ENCODE measurements at regions not wholly inside any gene's neighbourhood (a gene's known extent, or its start where the extent isn't known, plus 50 kb on each side); places are given as distances from the start of the nearest gene placed in this dataset.

GRCh38 chr2:187274146-187274545 lies 173.9 kb downstream of the CALCRL start:
- DNase-seq = no peak

- DNase-seq = no peak
Observed at GRCh38 chr2:187272255-187272654, 175.8 kb downstream of the CALCRL start.

- no peak for DNase-seq
Observed at GRCh38 chr2:187271825-187272224, 176.2 kb downstream of the CALCRL start.

- DNase-seq = no peak
Observed at GRCh38 chr2:187266645-187267044, 181.4 kb downstream of the CALCRL start.

- DNase-seq = no peak
Observed at GRCh38 chr2:187266147-187266546, 181.9 kb downstream of the CALCRL start.

GRCh38 chr2:187264612-187265011 lies 183.4 kb downstream of the CALCRL start:
- no peak for DNase-seq

GRCh38 chr2:187263675-187264560 lies 184.1 kb downstream of the CALCRL start:
- DNase-seq = no peak

GRCh38 chr2:187261705-187262104 lies 186.3 kb downstream of the CALCRL start:
- no peak for DNase-seq

- DNase-seq = no peak
Observed at GRCh38 chr2:187252063-187252462, 196.0 kb downstream of the CALCRL start.

- DNase-seq = no peak
Observed at GRCh38 chr2:187250137-187250536, 197.9 kb downstream of the CALCRL start.

GRCh38 chr2:187233811-187234210 lies 214.2 kb downstream of the CALCRL start:
- DNase-seq = no peak

GRCh38 chr2:187232749-187233148 lies 215.3 kb downstream of the CALCRL start:
- no peak for DNase-seq

- no peak for DNase-seq
Observed at GRCh38 chr2:187230088-187230487, 218.0 kb downstream of the CALCRL start.

- DNase-seq = no peak
Observed at GRCh38 chr2:187228986-187229385, 219.1 kb downstream of the CALCRL start.

- no peak for DNase-seq
Observed at GRCh38 chr2:187224989-187225388, 223.1 kb downstream of the CALCRL start.

GRCh38 chr2:187220071-187220470 lies 228.0 kb downstream of the CALCRL start:
- DNase-seq = no peak

GRCh38 chr2:187215532-187216240 lies 232.4 kb downstream of the CALCRL start:
- DNase-seq = no peak

- DNase-seq = no peak
Observed at GRCh38 chr2:187214306-187214705, 233.7 kb downstream of the CALCRL start.

GRCh38 chr2:187213798-187214197 lies 234.3 kb downstream of the CALCRL start:
- no peak for DNase-seq

- DNase-seq = no peak
Observed at GRCh38 chr2:187210726-187211125, 237.3 kb downstream of the CALCRL start.

- DNase-seq = no peak
Observed at GRCh38 chr2:187208199-187208785, 239.8 kb downstream of the CALCRL start.

GRCh38 chr2:187207126-187207525 lies 240.9 kb downstream of the CALCRL start:
- DNase-seq = no peak

GRCh38 chr2:187206471-187206870 lies 241.6 kb downstream of the CALCRL start:
- no peak for DNase-seq

GRCh38 chr2:187206071-187206470 lies 242.0 kb downstream of the CALCRL start:
- DNase-seq = no peak

All from NCI-H187 treated with DMSO at 0.1 percent for 48 hours (cell line).